NCI-H748 (cell line): ENCODE measurements at regions not wholly inside any gene's neighbourhood (a gene's known extent, or its start where the extent isn't known, plus 50 kb on each side); places are given as distances from the start of the nearest gene placed in this dataset.
A peak's percentile ranks its signal among the peaks of the same experiment; 100 is the strongest.

Experiments
- DNase-seq: peaks from one replicate; lab custom pipeline; 2025; ENCODE audit not compliant: unreplicated experiment; lab: John Stamatoyannopoulos, UW

DNA sequence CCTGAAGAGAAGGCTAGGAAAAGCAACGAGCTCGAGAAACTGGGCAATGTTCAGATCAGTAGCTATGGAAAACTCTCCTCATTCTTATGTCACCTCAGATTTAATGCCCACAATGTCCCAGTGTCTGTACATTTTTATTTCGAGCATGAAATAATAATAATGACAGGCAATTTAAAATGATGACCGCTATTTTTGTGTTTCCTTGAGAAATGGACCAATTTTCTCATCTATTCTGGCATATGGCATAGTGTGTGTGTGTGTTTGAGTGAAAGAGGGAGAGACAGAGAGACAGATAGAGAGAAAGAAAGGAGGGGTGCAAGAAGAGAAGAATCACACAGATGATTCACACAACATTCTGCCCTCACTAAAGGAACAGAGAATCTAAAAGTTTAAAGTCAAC is 119.1 kb upstream of the C1orf21 start:
- no peak for DNase-seq

GRCh38 chr1:184270556-184270955 is 116.3 kb upstream of the C1orf21 start:
- no peak for DNase-seq

DNA sequence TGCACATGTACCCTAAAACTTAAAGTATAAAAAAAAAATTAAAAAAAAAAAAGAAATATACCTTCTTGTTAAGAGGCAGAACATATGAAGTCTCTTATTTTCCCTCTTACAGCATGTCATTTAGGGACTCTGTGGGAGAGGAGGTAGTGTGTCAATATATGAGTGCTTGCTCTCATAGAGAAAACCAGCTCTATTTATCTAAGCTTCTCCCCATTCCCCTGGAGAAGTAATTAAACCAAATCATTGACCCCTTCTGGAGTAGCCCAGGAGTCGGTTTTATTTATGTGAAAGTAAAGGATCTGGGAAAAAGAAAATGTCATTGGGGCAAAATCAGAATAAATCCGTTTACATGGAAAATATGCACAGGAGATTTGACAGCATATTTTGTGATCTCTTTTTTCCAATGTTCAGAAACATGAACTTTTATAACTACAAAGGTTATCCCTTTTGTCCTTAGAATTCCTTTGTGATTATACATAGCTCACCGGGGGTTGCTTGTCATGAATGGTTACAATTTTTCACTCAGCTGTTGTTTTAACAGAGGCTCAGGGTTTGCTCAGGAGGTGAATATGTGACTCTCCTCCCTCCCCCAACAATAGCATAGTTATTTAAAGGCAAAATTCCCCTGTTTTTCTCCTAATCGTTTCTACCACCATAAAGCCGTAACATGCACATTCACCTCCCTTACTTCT is 114.5 kb upstream of the C1orf21 start:
- peak; percentile 43 for DNase-seq

DNA sequence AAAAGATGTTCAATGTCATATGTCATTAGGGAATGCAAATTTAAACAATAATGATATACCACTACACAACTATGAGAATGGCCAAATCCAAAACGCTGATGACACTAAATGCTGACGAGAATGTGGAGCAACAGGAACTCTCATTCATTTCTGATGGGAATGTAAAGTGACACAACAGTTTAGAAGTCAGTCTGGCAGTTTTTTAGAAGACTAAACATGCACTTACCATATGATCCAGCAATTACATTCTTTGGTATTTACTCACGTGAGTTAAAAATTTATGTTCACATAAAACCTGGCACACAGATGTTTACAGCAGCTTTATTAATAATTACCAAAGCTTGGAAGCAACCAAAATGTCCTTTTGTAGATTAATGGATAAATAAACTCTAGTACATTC is 110.4 kb upstream of the C1orf21 start:
- DNase-seq: no peak

GRCh38 chr1:184279911-184280458 is 106.8 kb upstream of the C1orf21 start:
- DNase-seq: no peak

- DNase-seq: no peak
These were observed 102.8 kb upstream of the C1orf21 start for GRCh38 chr1:184283999-184284398.

DNA sequence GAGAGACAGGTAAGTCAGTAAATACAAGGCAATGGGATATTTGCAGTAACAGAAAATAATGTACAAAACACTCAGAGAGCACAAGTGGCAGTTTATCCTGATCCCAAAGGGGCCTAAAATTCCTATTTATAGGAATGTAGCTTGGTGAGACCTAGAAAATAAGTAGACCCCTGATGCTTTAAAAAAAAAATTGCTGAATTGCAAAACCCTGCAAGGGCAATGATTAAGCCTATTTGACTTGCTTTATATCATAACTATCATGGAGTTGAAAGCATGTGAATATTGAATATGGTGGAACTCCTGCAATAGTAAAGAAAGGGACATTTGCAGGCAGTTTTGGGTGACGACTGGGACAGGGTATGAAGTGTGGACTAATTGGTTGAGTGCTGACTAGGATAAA is 101.9 kb upstream of the C1orf21 start:
- no peak for DNase-seq

DNA sequence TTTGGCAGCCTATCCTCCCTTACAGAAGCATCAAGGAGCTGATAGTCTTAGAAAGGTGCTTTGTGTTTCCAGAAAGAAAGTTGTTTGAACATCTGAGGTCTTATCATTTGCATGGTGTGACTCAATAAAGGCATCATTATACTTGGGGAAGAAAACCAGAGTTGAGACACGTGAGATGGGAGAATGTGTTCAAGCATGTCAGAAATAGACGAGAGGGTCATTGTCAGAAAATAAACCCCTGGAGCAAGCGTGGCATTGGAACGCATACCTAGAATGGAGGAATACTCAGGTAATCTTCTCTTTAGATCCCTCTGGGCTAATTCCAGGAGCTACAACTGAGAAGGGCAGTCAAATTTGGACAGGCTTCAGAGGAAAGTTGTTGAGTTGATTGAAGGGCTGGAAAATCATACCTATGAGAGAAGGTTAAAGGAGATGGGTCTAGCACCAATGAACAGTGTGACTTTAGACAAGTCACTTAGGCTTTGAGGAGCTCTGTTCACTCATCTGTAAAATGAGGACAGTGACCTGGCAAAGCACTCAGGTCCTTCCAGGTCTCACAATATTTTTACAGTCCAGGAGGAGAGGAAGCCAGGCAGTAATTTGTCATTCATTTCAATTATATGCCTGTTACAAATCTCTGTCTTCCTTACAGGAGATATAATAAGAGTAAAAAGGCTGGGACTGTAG is 101.3 kb upstream of the C1orf21 start:
- no peak for DNase-seq

- peak; percentile 70 for DNase-seq
These were observed 99.8 kb upstream of the C1orf21 start for GRCh38 chr1:184287001-184287400.

DNA sequence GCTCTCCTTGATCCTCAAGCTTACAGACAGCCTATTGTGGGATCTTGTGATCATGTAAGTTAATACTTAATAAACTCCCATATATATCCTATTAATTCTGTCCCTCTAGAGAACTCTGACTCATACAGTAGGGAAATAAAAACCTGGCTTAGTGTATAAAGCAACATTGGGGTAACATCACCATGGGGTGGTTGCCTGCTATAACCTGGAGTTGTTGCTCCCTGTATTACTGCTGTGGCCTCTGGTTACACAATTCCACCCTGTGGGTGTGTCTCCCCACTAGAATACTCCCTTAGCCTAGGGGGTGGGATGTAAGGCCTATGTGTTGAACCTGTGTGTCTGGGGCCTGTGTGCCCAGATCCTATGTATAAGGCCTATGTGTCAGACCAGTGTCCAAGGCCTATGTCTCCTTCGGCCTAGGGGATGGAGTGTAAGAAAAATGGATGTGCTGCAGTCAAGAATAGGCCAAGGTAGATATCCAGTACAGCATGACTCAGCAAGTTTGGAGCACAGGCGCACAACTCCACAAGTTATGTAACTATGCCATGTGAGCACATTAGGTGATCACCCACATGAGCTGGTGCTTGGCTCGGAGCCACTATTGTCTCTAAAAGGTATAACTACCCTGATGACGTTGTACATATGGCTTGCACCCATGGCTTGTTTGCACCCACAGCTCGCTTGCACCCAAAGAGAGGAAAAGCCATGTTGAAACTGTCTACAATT is 96.8 kb upstream of the C1orf21 start:
- DNase-seq: peak; percentile 27

- no peak for DNase-seq
These were observed 95.1 kb upstream of the C1orf21 start for GRCh38 chr1:184291701-184292100.

- DNase-seq: no peak
These were observed 94.7 kb upstream of the C1orf21 start for GRCh38 chr1:184292101-184292500.

- no peak for DNase-seq
These were observed 92.7 kb upstream of the C1orf21 start for GRCh38 chr1:184294101-184294500.

DNA sequence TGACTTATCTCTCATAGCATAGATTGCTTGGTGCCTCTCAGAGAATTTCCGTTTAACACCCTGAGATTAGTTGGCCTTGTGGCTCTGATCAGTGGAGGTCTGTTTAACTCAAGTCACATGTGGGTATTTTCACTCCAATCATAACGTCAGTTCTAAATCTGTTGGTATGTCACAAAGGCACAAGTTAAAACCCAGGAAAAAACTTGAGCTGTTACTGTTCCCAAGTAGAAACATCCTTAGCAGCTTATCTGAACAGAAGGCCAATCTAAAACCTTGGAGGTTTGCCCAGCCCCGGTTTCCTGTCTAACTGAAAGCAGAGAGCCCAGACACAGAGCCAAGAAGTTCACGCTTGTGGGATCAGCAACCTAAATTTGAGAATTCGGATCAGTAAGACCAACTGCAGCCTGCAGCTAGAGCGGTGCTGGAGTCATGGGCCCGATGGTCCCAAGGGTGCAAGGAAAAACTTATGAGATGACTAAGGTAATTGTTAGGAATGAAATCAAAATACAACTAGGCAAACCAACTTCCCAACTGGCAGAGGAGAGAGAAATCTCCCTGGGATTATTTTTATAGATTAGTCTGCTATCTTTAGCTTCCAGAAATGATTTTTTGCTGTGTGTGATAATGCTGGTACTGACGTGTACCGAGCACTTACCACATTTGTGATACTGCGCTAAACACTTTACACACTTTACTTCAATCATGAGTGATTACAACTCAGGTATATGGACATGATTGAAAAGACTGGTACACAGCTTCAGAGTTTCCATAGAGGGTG is 90.2 kb upstream of the C1orf21 start:
- no peak for DNase-seq

DNA sequence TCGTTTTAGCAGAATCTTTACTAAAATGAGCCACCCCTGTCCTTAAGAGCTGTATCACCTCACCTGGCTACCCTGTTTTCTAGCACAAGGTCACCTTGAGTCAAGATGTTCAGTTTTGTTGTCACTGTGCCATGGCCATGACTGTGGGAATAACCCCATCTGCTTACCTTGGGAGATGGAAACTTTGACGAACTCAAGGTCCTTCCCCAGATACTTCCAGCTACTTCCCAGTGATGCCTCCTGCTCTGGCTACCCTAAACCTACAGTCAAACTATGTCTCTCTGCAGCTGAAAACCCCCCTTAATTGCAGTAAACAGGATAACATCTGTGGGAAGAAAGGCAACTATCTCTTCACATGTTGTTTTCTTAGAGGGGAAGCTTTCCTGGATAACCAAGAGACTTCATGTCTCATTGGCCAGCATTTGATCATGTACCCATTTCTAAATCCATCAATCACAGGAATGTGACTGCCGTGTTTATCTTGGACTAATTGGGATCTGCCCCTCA is 89.5 kb upstream of the C1orf21 start:
- no peak for DNase-seq

DNA sequence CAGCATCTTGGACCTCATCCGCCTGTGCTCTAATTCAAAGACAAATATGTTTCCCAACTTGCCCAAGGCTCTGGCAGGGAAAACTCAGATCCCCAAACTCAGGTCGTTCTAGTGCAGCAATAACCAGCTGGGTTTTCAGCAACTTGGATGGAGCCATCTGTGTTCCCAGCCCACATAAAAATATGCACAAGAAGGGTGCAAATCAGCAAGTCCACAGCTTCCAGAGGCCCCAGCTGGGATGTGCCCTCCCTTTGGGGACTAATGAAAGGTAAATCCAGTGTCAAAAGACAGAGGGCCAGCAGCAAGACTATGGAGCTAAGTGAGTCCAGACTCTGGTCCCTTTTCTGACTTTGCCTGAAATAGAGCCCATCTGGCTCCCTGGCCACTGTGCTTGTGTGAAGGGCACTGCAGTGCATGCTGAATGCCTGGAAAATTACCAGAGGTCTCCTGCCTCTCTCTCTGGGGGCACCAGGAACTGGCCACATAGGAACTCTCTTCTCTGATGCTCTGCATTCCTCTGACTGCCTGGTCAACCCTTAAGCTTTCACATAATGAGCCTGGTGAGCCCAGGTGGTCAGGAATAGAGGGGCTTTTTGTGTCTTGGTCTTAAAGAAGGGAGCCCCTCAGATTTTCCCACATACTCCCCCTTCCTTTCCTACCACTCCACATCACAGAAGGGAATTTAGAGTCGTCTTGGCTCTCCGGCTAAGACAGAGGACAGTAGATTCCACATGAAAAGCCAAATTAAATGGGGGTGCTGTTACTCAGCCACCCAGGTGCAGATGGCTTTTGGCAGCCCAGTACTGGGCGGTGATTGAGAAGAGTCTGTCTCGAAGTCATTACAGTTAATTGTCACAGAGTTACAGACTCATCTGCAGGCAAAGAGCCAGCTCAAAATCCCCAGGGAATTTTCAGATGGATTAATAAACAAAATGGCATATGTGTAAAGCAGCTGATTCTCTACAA is 88.1 kb upstream of the C1orf21 start:
- DNase-seq: peak; percentile 69

- DNase-seq: peak; percentile 87
These were observed 87.4 kb upstream of the C1orf21 start for GRCh38 chr1:184299406-184299790.

GRCh38 chr1:184299796-184300195 is 87.0 kb upstream of the C1orf21 start:
- DNase-seq: no peak

DNA sequence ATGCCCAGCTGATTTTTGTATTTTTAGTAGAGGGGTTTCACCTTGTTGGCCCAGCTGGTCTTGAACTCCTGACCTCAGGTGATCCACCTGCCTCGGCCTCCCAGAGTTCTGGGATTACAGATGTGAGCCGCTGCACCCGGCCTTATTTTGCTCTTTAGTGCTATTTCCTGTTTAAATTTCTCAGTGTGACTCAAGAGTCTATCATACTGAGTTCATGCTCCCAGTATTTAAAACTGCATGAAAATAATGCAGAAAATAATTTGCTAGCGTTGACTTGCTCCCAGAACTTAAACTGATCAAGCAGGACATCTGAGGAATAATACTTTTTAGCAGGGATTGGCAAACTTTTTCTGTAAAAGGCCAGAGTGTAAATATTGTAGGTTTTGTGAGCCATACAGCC is 86.4 kb upstream of the C1orf21 start:
- DNase-seq: no peak

DNA sequence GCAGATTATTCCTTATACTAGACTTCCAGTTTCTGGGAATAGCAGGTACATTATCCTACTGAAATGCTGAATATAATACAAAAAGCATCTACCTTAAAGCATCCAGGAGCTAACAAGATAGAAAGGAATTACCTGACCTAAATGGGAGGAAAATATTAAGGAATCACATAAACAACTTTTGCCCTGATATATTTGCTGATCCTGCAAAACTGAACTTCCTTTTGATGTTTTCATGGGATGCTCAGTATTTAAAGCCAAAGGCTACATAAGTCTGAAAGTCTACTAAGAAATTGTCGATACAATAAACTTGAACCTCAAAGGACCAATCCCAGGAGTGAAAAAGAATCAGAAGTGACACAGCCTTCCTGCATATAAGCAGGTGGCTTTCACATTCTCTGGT is 85.6 kb upstream of the C1orf21 start:
- DNase-seq: no peak
